ENCODE measurements at regions not wholly inside any gene's neighbourhood (a gene's known extent, or its start where the extent isn't known, plus 50 kb on each side); places are given as distances from the start of the nearest gene placed in this dataset.
A peak's percentile ranks its signal among the peaks of the same experiment; 100 is the strongest.

DNA sequence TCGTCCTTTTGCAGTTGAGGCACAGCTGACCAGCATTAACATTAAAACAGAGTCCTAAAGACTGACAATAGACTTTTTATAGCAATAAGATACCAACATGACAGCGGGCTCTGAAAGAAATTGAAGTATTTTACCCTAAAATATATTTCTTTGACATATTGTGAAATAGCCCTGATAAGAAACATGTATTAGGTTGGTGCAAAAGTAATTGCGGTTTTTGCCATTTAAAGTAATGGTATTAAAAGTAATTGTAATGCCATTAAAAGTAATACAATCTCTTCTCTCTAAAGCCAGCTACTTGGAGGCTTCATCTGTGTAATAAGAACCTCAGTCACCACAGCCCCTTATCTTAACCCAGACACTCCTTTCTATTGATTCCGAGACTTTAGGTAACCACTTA is 394.6 kb downstream of the PREX1 start:
- DNase-seq, result no peak

DNA sequence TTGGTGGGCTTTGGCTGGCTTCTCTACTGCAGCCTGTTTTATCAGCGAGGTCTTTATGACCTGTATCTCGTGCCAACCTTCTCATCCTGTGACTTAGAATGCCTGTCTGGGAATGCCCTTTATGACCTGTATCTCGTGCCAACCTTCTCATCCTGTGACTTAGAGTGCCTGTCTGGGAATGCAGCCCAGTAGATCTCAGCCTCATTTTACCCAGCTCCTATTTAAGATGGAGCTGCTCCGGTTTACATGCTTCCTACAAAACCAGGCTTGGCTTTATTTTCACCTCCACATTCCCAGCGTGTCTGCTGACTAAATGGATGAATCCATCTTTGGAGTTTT is 395.3 kb downstream of the PREX1 start:
- no peak for DNase-seq

DNA sequence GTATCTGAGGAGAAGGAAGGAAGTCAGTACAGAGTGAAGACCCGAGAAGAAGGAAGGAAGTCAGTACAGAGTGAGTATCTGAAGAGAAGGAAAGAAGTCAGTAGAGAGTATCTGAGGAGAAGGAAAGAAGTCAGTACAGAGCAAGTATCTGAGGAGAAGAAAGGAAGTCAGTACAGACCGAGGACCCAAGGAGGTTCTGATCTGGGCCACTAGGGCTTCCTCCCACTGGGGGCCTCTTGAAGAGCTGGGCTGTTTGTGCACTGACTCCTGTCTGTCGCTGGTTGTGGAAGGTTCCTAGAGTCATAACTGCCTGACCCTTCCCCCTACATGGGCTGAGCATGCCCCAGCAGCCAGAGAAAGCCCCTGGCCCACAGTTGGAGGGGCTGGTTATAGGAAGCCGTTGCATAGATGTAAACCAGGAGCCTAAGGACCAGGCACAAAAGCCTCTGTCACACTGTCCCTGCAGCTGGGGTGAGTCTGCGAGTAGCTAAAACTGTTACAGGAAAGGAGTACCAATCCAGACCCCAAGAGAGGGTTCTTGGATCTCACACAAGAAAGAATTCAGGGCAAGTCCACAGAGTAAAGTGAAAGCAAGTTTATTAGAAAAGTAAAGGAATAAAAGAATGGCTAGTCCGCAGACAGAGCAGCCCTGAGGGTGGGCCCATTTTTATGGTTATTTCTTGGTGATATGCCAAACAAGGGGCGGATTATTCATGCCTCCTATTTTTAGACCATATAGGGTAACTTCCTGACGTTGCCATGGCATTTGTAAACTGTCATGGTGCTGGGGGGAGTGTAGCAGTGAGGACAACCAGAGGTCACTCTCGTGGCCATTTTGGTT is 395.9 kb downstream of the PREX1 start:
- no peak for DNase-seq

DNA sequence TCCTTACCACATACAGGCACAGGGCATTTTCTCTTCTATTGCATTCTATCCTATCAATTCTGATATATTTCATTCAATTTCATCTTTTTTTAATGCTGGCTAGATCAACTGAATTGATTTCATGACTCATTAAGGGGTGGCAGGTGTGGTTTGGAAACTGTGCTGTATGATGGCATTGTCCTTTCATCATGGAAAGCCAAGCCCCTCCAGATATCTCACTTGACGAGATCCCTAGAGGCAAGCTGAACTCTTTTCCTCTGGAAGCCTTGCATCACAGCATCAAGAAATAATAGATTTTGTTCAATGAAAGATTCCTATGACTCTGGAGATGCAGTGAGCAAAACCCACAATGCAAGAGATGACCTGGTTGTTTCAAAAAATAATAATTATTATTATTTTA is 401.2 kb downstream of the PREX1 start:
- no peak for DNase-seq

DNA sequence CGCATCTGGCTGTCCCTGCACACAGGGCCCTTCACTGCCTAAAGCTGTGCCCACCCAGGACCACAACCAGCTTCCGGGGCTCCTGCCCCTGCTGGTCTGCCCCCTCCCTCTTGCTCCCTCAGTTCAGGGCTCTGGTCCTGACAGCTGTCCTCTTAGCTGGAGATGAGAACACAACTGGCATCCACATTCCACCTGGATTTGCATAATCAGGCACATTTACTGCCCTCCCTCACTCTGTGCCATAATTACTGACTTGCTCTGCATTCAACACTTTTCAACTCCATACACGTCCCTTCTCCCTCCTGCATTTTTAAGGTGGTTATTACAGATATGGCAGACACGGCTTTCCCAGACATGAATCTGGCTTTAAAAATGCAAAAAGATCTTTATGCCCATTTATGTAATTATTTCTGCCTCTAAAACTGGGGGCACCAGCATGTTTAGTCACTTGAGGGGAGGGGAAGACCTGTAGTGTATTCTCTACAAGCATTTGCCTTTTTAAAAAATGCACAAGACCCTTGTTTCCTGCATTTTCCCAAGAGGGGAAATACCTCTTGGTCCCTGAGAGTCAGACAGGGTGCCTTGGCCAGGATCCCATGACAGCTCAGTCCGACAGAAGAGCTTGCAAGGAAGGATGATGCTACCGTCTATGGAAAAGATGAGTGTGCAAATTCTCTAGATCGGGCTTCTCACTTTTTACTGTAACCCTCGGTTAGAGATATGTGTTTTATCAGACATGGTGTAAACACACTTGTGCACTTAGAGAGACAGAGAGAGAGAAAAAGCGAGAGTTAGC is 401.8 kb downstream of the PREX1 start:
- DNase-seq, result peak; percentile 16

DNA sequence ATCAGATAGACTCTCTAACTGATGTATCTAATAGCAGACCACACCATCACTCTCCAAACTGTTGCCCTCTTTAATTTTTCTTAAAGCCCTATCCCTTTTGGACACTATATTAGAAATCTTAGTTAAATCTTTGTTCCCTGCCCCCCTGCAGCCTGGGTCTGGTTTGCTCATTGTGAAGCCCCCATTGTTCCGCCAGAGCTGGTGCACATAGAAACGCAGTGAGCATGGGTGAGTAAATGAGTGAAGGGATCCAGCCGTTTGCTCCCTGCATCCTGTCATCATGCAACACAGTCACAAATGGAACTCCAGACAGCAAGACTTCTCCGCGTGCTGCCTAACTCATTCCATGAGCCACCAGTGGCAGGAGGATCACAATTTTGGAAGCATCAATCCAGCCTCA is 402.5 kb downstream of the PREX1 start:
- no peak for DNase-seq

DNA sequence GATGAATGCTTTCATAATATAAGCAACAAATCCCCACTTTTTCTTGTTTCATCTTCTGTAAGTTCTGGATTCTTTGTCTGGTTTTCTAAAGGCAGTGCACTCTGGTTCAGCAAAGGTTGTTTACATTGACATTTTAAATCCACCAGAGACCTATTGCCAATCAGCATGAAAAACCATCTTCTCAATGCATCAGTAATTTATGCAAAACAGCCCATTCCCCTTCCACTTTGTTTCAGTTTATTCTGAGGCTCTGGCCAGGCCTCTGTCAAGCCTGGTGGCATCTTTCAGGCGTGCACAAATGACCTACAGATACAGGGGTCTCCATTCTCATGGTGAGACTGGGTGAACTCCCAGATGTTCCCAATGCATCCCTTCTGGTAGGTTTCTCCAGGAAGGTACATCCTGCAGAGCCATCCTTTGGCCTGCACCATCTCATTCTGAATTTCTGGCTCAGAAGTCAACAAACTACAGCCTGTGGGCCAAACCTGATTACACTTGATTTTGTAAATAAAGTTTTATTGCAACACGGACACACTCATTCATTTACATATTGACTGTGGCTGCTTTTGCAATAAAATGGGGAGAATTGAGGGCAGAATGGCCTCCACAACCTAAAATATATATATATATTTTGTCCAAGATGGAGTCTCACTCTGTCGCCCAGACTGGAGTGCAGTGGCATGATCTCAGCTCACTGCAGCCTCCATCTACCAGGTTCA is 405.4 kb downstream of the PREX1 start:
- peak; percentile 81 for DNase-seq

DNA sequence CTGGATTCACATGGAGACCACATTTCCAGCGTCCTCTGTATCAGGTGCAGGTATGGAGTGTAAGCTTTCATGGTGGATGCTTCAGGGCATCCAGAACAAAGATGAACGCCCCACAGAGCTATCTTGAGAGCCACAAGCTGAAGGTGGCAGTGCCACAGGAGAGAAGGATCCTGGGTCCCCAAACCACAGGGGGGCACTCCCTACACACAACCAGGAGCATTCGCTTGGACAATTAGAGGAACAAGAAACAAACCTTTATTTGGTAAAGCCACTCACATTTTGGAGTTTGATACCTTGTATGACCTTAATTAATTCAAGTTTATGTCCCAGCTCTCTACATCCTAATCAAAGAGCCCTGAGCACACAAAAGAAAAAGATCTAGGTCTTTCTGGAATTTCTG is 406.3 kb downstream of the PREX1 start:
- DNase-seq, result no peak

DNA sequence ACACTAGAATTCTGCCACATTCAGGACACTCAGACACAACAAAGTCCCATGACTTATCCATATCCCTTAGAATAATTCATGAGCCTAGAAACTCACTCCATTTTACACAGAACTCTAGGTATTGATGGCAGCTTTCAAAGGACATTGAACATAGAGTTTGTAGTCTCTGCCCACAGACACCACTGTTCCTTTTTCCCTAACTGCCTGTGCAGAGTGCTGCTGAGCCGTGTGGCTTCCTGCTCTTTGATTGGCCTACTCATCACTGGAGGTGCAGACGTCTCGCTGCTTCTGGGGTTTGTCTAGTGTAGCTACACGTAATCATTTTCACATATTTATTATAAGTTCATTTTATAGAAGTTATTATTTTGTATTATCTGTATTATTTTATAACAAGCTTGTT is 407.6 kb downstream of the PREX1 start:
- DNase-seq, result no peak

DNA sequence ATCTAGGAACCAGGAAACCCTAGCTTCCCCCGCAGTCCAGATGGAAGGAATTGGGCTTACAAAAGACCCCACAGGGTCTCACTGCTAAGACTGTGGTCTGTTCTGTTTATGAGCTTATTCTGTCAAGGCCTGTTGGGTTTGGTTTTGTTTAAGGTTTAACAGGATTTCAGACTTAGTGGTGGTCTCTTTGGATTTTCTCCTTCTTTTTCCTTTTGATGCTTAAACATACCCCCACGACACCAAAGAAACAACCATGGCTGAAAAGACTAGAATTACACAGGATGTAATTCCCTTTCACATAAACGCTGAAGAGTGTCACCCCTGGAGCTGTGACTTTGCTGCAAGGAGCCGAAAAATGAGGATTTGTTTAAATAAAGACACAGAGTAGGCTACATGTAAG is 408.6 kb downstream of the PREX1 start:
- no peak for DNase-seq

DNA sequence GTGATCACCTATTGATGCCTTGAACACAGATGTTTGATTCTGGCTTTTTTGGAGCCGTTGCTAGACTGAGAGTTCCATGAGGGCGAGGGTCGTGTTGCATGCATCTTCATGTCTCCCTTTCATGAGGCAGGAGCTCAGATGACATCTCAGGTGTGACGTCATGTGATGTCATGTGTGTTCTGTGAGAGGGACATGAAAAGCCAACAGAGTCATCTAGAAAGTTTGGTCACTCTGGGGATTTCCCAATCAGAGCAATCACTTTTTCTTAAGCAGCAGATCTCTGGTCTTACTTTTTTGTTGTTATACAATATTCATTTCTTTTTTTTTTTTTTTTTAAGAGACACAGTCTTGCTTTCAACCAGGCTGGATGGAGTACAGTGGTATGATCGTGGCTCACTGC is 411.8 kb downstream of the PREX1 start:
- DNase-seq, result no peak

DNA sequence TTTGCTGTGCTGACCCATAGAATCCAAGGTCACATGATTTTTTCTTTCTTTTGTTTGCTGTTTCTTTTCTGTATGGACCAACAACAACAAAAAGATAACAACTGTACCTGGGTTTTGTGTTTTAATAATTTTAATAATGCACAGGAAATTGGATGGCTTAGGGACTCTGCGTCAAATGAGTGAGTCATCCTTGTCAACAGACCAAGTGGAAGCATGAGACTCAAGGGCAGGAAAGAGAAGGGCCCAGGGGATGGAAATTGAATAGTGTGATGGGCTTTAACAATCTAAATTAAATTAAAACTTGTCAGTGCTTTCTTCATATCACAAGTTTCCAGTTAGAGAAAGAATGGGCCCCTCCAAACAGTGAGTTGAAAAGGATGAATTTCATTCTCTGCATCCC is 413.0 kb downstream of the PREX1 start:
- DNase-seq, result no peak

DNA sequence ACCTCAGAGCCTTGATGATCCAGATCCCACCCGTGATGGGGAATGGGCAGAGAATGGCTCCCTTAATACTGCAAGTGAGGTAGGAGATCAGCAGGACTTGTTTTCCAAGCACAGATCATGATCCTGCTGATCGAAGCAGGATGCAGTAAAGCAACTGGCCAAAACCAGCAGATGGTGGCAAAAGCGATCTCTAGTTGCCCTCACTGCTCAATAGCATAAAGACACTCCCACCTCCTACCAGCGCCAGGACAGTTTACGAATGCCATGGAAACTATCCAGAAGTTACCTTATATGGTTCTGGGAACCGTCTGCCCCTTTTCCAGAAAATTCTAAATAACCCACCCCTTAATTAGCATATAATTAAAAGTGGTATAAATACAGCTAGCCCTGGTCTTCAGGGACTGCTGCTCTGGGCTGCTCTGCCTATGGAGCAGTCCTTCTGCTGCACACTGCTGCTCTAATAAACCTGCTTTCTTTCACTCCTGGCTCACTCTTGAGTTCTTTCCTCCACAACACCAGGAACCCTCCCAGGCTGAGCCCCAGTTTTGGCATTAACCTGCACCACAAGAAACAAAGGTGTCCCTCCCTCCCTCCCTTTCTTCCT is 415.8 kb downstream of the PREX1 start:
- no peak for DNase-seq

DNA sequence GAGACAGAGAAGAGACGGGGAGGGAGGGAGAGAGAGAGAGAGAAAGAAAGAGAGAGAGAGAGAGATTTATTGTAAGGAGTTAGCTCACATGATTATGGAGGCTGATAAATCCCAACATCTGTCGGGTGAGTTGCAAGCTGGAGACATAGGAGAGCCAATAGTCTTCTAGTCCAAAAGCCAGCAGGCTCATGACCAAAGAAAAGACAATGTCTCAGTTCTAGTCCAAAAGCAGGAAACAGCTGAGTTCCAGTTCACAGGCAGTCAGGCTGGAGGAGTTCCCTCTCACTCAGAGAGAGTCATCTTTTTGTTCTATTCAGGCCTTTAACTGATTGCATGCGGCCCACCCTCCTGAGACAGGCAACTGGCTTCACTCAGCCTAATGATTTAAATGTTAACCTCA is 416.6 kb downstream of the PREX1 start:
- DNase-seq, result no peak

DNA sequence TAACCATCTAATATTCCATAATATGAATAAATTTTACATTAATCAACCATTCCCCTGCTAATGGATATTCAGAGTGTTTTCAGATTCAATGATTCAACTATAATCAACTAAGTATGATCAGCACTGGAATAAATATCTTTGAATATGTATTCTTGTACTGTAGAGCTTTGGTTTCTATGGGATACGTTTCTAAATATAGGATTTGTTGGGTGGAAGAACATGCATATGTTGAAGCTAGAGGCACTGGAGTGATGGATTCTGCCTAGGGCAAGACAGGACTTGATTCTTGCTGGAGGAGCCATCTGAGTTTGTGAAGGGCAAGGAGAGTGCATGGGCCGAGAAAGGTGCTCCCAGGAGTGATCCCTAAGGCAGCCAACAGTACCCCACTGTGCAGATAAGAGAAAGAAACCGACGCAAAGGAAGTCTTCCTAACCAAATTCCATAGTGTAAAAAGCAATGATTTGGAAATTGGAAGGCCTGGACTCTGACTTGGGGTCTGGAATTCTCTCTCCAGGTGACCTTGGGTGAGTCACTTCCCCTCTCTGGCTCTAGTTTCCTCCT is 418.7 kb downstream of the PREX1 start:
- DNase-seq, result no peak

DNA sequence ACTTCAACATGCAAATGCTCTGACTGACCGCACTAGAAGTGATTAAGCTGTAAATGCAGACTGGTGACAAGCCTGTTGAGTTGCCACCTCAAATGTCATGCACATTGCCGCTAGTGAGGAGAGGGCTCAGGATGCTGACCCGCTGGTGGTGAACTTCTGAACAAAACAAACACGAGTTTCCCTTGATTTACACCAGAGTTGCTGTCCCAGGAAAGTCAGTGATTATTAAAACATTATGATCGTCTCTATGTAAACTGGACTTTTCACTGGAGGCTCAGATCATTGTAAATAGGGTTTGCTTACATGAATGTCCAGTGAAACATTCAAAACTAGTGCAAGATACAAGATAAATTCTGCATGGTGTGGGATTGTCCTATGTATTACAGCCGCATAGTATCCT is 420.1 kb downstream of the PREX1 start:
- DNase-seq, result peak; percentile 5

DNA sequence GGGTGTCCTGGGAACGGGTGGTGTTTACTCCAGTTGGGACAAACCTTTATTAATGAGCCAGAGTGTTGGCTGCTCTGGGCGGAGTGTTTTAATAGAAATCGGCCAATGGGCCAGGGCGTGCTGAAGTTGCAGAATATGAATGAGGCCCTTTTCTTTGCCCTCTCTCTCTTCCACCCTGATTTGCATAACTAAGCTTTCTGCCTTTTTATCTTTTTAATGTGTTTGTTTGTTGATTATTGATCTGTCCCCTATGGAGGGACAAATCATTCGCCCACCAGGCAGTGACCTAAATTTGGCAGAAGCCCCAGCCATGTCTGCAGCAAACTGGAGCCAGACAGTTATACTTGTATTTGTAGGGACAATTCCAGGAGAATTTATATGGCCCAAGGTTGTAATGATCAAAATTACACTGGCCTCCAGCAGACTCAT is 420.9 kb downstream of the PREX1 start:
- DNase-seq, result no peak

DNA sequence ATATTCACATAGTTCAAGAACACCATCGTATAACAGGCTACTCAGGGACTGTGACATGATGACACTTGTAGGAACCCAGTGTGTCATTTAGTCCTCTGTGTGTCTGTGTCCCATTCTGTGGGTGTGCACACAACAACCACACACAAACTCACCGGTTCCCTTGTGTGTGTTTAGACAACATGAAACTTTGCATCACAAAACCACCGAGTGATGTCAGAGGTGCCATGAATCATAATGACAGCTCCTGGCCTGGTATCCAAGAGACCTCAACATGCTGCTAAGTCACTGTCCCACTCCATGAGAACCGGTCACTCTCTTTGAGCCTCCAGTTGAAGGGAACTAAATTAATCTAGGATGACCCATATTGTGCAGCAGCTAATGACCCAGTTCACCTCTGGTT is 421.3 kb downstream of the PREX1 start:
- DNase-seq, result no peak

DNA sequence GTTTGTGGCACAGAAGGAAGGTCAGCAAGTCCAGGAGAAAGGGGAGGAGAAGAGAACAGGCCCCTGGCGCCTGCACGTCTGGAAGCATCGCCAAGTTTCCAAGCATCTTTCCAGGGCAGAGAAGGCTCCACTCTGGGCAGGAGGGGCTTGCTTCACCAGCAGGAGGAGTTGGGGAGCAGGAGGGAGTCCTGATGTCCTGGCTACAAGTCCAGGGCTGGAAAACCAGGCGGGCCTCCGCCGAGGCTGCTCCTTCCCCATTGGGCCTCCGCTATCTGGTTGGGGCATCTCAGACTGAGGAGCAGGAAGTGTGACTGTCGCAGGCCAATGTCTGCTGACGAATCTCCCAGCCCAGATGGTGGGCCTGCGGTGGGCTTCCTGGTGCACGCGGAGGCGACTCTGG is 421.9 kb downstream of the PREX1 start:
- no peak for DNase-seq

DNA sequence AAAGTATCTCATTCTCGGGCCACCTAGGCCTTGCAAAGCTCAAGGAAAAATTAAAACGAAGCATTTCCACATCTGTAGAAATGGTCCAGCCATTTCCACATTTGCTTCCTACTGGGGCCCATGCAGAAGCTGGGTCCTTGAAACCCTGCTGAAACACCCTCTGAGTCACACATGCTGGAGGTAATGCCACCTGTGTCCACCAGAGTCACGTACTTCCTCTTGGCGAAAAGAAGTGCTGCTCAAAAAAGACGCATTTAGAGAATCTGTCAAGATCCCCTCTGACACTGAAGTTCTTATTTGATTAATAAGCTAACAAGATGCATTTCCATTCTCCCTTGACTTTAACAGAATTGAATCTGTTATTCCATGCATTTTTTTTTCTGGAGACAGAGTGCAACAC is 423.2 kb downstream of the PREX1 start:
- DNase-seq, result no peak

DNA sequence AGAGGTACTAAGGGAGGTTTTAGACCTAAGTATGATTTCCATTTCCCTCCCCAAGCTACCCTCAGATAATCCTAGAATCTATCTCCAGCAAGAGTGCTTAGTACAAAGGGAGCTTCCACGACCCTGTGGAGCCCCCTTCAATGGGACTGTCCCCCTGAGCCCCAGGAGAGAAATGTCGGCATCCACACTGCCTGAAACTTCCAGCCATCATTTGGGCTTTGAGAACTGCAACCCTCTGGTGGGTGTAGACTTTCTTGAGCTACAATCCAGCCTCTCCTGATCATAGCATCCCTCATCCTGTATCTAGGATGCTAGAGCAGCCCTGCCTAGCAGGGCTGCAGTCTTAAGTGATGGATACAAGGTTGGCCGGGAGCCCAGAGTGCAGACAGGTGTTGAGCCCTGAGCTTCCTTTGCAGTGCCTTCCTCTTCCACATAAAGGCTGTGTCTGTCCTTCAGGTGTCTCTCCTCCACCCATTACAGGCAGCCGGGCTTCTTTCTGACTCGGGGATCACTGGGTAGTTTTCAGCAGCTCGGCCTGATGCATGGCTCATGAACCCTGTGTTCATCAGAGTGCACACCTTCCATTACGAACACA is 424.5 kb downstream of the PREX1 start:
- no peak for DNase-seq

DNA sequence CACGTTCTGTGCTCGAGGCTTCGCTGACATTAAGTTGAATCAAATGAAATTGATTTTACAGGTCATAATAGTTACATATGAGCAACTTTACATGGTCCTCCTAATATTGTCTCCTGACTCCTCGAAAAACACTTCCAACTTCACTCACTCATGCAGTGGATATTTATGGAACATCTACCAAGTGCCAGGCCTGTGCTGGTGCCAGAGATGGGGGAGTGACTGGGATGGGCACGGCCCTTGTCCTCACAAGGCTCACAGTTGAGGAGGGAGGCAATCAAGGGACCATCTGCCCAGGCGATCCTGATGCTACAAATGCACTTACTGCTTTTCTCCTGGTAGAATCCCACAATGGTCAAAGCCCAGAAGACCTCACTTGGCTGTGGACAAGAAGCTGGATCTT is 426.4 kb downstream of the PREX1 start:
- DNase-seq, result no peak

DNA sequence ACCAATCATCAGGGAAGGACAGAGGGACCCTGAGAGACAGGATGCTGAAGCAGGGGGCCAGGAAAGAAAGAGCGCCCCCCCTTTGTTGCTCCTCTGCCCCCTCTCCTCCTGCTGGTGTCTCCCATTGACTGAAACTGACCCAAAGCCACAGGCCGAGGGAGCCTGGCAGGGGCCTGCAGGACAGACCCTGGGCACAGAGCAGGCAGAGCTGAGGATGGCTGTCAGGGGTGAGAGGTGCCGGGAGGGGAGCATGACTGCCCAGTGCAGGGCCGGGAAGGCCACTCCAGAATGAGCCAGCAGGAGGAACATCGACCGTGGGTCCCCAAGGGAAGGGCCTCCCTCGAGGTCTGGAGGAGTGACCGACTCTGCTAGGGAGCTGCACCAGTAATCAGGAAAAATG is 427.8 kb downstream of the PREX1 start:
- DNase-seq, result no peak
